ENCODE measurements at regions not wholly inside any gene's neighbourhood (a gene's known extent, or its start where the extent isn't known, plus 50 kb on each side); places are given as distances from the start of the nearest gene placed in this dataset.
A peak's percentile ranks its signal among the peaks of the same experiment; 100 is the strongest.

DNA sequence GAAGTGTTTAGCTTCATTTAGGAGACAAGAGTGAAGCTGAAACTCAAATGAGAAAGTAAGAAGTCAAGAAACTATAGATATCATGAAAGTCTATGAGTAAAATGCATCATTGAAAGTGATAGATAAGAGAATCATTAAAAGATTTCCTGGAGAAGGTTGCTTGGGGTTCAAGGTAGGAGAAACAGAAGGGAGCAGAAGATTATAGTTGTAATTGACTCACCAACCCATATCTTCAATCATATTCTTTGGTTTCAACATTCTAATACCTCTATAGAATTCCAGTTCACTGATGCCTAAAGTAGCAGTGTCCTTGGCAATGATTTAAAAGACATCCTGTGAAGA lies 365.7 kb upstream of the RIOK2 start:
- Histone ChIP-seq H3K9me3 (ENCODE audit: control insufficient read depth in 2 of 2, insufficient read depth in 1 of 2, low read length in 1 of 2) (no peaks in the 10 kb centered on the region), H3K36me3 (ENCODE audit: control insufficient read depth in 2 of 2, insufficient read depth in 2 of 2, low read length in 1 of 2) (no peaks in the 10 kb centered on the region), H3K27ac (ENCODE audit: low read depth in 1 of 2, low read length in 1 of 2) (no peak overlapping the region)

DNA sequence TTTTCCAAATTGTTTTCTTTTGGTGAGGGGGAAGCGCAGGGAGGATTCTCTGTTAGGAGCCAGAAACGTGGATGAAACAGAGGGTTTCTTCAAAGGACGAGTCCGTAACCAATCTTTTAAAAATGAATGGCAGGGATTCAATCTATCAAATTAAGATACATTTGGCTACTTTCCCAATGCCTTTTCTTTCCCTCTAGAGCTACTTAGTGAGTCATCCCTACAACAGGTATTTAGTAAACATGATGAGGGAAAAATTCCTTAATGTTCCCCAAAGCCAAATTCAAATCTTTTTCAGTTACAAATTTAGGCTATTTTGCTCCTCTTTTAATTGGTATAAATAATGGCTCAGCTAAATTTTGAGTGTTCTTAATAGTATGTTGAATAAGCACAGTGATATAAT lies 366.4 kb upstream of the RIOK2 start:
- Histone ChIP-seq H3K4me1 (ENCODE audit: control insufficient read depth in 2 of 2, insufficient read depth in 2 of 2, low read length in 2 of 2) (no peaks in the 10 kb centered on the region), H3K36me3 (ENCODE audit: control insufficient read depth in 2 of 2, insufficient read depth in 2 of 2, low read length in 1 of 2) (no peaks in the 10 kb centered on the region), H3K27ac (ENCODE audit: low read depth in 1 of 2, low read length in 1 of 2) (no peak overlapping the region), H3K27me3 (ENCODE audit: control insufficient read depth in 2 of 2, insufficient read depth in 1 of 2, low read length in 1 of 2) (no peaks in the 10 kb centered on the region), H3K9me3 (ENCODE audit: control insufficient read depth in 2 of 2, insufficient read depth in 1 of 2, low read length in 1 of 2) (no peaks in the 10 kb centered on the region), H3K4me3 (ENCODE audit: low read length in 2 of 2) (no peak overlapping the region)
- 93% methylated on average over 4 of the region's 4 CpGs for WGBS
- DNase-seq (ENCODE audit: low read depth in 6 of 9, low spot score in 9 of 9) = no peak

More for the DNA sequence above, 365.7 kb upstream of the RIOK2 start:
- no peak overlapping the region for H3K4me3 ChIP-seq (ENCODE audit: low read length in 2 of 2)
- DNase-seq (ENCODE audit: low read depth in 6 of 9, low spot score in 9 of 9) = no peak
- no peaks in the 10 kb centered on the region for H3K27me3 ChIP-seq (ENCODE audit: control insufficient read depth in 2 of 2, insufficient read depth in 1 of 2, low read length in 1 of 2)
- H3K4me1 ChIP-seq (ENCODE audit: control insufficient read depth in 2 of 2, insufficient read depth in 2 of 2, low read length in 2 of 2) = no peaks in the 10 kb centered on the region

DNA sequence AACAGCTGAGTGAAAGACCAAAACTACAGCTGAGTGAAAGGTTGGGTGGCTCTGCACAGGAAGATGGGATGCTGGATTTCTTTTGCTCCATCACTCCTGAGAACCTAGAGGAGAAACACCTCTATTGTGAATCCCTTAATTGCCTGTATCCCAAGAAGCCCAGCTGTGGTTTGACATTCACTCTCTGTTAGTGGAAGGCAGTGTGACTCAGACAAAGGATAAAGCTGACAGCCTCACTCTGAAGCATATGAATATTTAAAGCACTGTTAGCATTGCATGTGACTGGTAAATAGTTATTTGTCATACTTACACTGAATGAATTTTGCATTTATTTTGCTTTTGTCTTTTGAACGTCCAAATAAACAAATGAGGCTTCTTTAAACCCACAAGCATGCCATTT lies 367.1 kb upstream of the RIOK2 start:
- Histone ChIP-seq H3K27me3 (ENCODE audit: control insufficient read depth in 2 of 2, insufficient read depth in 1 of 2, low read length in 1 of 2) (no peaks in the 10 kb centered on the region), H3K9me3 (ENCODE audit: control insufficient read depth in 2 of 2, insufficient read depth in 1 of 2, low read length in 1 of 2) (no peaks in the 10 kb centered on the region), H3K4me3 (ENCODE audit: low read length in 2 of 2) (no peak overlapping the region), H3K36me3 (ENCODE audit: control insufficient read depth in 2 of 2, insufficient read depth in 2 of 2, low read length in 1 of 2) (no peaks in the 10 kb centered on the region), H3K27ac (ENCODE audit: low read depth in 1 of 2, low read length in 1 of 2) (no peak overlapping the region), H3K4me1 (ENCODE audit: control insufficient read depth in 2 of 2, insufficient read depth in 2 of 2, low read length in 2 of 2) (no peaks in the 10 kb centered on the region)
- 89% methylated on average over 1 of the region's 1 CpG for WGBS
- no peak for DNase-seq (ENCODE audit: low read depth in 6 of 9, low spot score in 9 of 9)

DNA sequence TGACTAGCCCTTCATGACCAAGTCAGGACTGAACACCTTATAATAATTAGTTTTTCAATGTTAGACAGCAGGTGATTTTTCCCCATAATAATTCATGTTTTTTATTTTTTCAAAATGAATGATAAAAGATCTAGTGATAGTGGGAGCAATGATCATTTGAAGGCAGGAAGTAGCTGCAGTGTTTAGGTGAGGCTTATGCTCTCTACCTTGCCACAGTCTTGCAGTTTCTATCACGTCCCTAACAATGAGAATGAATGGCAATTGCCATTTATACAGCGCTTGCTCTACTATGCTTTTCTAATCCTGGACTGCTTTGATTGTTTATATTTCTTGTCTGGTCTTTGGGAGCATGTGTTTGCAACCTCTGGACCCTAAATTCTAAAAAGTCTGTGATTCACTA lies 367.8 kb upstream of the RIOK2 start:
- no peak overlapping the region for H3K4me3 ChIP-seq (ENCODE audit: low read length in 2 of 2)
- H3K27ac ChIP-seq (ENCODE audit: low read depth in 1 of 2, low read length in 1 of 2) = no peak overlapping the region
- WGBS = 97% methylated on average over 2 of the region's 2 CpGs
- H3K27me3 ChIP-seq (ENCODE audit: control insufficient read depth in 2 of 2, insufficient read depth in 1 of 2, low read length in 1 of 2) = no peaks in the 10 kb centered on the region
- no peaks in the 10 kb centered on the region for H3K36me3 ChIP-seq (ENCODE audit: control insufficient read depth in 2 of 2, insufficient read depth in 2 of 2, low read length in 1 of 2)
- no peak for DNase-seq (ENCODE audit: low read depth in 6 of 9, low spot score in 9 of 9)
- no peaks in the 10 kb centered on the region for H3K9me3 ChIP-seq (ENCODE audit: control insufficient read depth in 2 of 2, insufficient read depth in 1 of 2, low read length in 1 of 2)
- no peaks in the 10 kb centered on the region for H3K4me1 ChIP-seq (ENCODE audit: control insufficient read depth in 2 of 2, insufficient read depth in 2 of 2, low read length in 2 of 2)

DNA sequence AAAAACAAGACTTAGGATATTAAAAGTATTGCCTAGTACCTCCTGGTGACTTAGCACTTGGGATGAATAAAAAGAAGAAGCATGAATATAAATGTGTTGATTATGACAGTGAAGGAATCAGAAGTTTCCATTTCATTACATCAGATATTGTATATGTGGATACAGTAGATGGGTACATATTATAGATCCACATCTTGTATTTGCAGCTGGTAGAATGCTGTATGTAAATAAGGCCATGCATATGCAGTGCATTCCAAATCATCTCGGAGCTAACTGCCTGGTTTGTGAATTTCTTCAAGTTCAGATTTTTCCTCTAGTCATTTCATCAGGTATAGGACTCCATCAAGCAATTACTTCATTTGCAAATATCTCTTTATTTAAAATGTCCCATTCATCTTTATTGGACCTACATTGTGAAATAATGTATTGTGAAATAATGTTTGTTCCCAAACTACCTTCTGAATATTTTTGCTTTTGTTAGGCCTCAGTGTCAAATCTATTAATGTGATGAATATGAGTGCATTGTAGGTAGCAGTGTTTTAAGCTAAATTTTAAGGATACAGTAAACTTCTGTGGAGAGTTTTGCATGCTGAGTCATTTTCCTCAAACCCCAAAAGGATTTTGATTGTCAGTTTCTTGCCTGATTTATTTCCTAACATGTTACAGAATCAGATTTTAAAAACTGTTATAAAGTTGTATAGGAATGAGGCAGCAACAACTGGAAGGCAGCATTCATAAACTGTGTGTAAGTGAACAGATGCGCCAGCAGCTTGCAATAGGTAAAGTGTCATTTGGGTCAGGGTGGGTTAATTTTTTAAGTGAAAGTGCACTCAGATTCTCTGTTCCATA lies 370.8 kb upstream of the RIOK2 start:
- no peaks in the 10 kb centered on the region for H3K27me3 ChIP-seq (ENCODE audit: control insufficient read depth in 2 of 2, insufficient read depth in 1 of 2, low read length in 1 of 2)
- no peaks in the 10 kb centered on the region for H3K9me3 ChIP-seq (ENCODE audit: control insufficient read depth in 2 of 2, insufficient read depth in 1 of 2, low read length in 1 of 2)
- H3K4me1 ChIP-seq (ENCODE audit: control insufficient read depth in 2 of 2, insufficient read depth in 2 of 2, low read length in 2 of 2) = no peaks in the 10 kb centered on the region
- DNase-seq (ENCODE audit: low read depth in 6 of 9, low spot score in 9 of 9) = no peak
- H3K27ac ChIP-seq (ENCODE audit: low read depth in 1 of 2, low read length in 1 of 2) = no peak overlapping the region
- WGBS = 86% methylated on average over 2 of the region's 2 CpGs
- H3K4me3 ChIP-seq (ENCODE audit: low read length in 2 of 2) = no peak overlapping the region
- H3K36me3 ChIP-seq (ENCODE audit: control insufficient read depth in 2 of 2, insufficient read depth in 2 of 2, low read length in 1 of 2) = no peaks in the 10 kb centered on the region

DNA sequence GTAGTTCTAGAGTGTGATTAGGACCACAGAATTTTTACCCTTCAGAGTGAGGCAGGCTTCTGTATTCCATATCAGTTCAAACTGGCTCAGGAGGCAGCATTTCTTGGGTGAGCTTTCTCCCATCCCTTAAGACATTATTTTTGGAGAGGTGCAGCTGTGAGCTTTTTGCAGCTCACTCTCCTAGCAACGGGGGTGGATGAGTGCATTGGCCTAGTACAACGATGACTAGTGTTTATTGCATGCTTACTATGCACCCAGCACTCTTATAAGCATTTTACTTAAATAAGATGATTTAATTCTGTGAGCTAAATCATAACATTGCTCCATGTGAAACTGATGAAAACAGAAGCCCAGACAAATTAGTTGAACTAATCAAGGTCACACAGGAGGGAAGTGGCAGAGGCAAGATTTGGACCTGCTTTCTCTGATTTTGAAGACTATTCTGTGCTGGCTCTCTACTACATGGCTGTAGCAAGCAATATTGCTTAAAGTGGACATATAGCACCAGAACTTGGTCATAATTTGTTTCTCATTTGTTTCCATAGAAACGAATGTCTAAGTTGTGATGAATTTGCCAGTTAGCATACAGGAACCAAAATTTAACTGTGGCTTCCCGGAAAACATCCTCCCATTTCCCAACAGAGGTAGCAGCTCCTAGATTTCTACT lies 372.1 kb upstream of the RIOK2 start:
- 91% methylated on average over 4 of the region's 4 CpGs for WGBS
- Histone ChIP-seq H3K9me3 (ENCODE audit: control insufficient read depth in 2 of 2, insufficient read depth in 1 of 2, low read length in 1 of 2) (no peaks in the 10 kb centered on the region), H3K27ac (ENCODE audit: low read depth in 1 of 2, low read length in 1 of 2) (no peak overlapping the region), H3K4me1 (ENCODE audit: control insufficient read depth in 2 of 2, insufficient read depth in 2 of 2, low read length in 2 of 2) (no peaks in the 10 kb centered on the region), H3K36me3 (ENCODE audit: control insufficient read depth in 2 of 2, insufficient read depth in 2 of 2, low read length in 1 of 2) (no peaks in the 10 kb centered on the region), H3K4me3 (ENCODE audit: low read length in 2 of 2) (no peak overlapping the region), H3K27me3 (ENCODE audit: control insufficient read depth in 2 of 2, insufficient read depth in 1 of 2, low read length in 1 of 2) (no peaks in the 10 kb centered on the region)
- no peak for DNase-seq (ENCODE audit: low read depth in 6 of 9, low spot score in 9 of 9)

DNA sequence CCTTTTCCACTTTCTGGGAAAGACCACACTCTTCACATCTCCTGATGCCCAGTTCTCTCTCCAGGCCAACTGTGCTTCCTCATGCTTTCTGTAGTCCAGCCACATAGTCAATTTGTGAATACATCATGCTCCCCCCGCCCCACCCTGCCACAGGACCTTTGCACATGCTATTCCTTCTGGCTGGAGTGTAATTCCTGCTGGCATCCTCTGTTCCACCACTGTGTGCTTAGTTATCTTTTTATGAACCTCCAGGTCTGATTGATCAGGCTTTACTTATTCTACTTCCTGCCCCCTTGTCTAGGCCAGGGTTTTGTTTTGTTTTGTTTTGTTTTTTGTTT lies 372.6 kb upstream of the RIOK2 start:
- Histone ChIP-seq H3K36me3 (ENCODE audit: control insufficient read depth in 2 of 2, insufficient read depth in 2 of 2, low read length in 1 of 2) (no peaks in the 10 kb centered on the region), H3K9me3 (ENCODE audit: control insufficient read depth in 2 of 2, insufficient read depth in 1 of 2, low read length in 1 of 2) (no peaks in the 10 kb centered on the region), H3K27ac (ENCODE audit: low read depth in 1 of 2, low read length in 1 of 2) (no peak overlapping the region), H3K4me1 (ENCODE audit: control insufficient read depth in 2 of 2, insufficient read depth in 2 of 2, low read length in 2 of 2) (no peaks in the 10 kb centered on the region), H3K27me3 (ENCODE audit: control insufficient read depth in 2 of 2, insufficient read depth in 1 of 2, low read length in 1 of 2) (no peaks in the 10 kb centered on the region), H3K4me3 (ENCODE audit: low read length in 2 of 2) (no peak overlapping the region)
- DNase-seq (ENCODE audit: low read depth in 6 of 9, low spot score in 9 of 9) = no peak
- 89% methylated on average over 1 of the region's 1 CpG for WGBS

DNA sequence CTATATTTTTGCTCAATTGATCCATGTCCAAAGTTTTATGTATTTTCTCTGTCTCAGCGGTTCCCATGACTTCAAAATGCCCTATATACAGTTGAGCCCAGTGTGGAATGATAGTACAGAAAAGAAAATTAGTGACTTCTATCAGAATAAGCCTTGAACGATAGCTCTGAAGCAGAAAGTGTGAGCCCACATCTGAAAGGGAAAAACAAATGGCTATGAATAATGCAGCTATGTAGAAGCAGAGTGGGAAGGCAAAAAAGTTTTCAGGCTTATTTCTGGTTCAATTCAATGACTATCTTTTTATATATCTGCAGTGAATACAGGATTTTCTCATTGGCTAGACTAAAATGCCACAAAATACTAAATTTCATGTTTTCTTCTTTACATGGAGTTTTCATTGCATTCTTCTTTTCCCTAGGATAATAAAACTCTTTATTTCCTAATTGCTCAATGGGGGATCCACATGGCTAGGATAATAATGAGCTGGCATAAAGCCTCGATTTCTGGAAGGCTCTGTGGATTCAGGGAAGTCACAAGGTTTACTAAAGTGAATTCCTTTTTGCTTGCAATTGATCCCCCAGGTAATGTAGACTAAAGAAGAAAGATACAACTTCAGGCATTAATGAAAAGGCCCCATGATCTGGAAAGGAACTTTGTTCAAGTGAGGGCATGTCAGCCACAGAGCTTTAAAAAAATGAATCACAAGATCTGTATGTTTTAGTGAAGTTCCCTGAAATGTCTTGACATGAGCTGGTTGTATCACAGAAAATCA lies 377.0 kb upstream of the RIOK2 start:
- H3K36me3 ChIP-seq (ENCODE audit: control insufficient read depth in 2 of 2, insufficient read depth in 2 of 2, low read length in 1 of 2) = no peaks in the 10 kb centered on the region
- 86% methylated on average over 3 of the region's 3 CpGs for WGBS
- H3K4me1 ChIP-seq (ENCODE audit: control insufficient read depth in 2 of 2, insufficient read depth in 2 of 2, low read length in 2 of 2) = no peaks in the 10 kb centered on the region
- H3K4me3 ChIP-seq (ENCODE audit: low read length in 2 of 2) = no peak overlapping the region
- peak overlapping the region in 1 of 2 donors; percentile 8 for H3K27ac ChIP-seq (ENCODE audit: low read depth in 1 of 2, low read length in 1 of 2)
- no peaks in the 10 kb centered on the region for H3K27me3 ChIP-seq (ENCODE audit: control insufficient read depth in 2 of 2, insufficient read depth in 1 of 2, low read length in 1 of 2)
- no peaks in the 10 kb centered on the region for H3K9me3 ChIP-seq (ENCODE audit: control insufficient read depth in 2 of 2, insufficient read depth in 1 of 2, low read length in 1 of 2)
- DNase-seq (ENCODE audit: low read depth in 6 of 9, low spot score in 9 of 9) = no peak

DNA sequence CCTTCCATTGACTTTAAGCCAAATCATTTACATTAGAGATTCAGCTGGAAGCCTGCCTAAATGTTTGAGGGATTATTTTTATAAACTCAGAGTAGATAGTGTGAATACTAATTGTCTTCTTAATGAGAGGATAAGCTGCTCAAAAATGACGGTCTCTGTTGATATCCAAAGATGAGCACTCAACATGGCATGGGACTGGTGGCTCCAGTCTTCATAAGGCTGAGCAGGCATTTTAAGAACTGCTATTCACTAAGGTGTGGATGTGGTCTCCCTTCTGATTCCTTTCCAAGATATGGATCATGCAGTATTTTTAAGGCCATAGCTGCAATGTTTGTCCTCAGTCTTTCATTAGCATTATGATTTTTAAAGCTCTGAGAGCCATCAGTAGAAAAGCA lies 377.5 kb upstream of the RIOK2 start:
- Histone ChIP-seq H3K27me3 (ENCODE audit: control insufficient read depth in 2 of 2, insufficient read depth in 1 of 2, low read length in 1 of 2) (no peaks in the 10 kb centered on the region), H3K9me3 (ENCODE audit: control insufficient read depth in 2 of 2, insufficient read depth in 1 of 2, low read length in 1 of 2) (no peaks in the 10 kb centered on the region), H3K4me3 (ENCODE audit: low read length in 2 of 2) (no peak overlapping the region), H3K36me3 (ENCODE audit: control insufficient read depth in 2 of 2, insufficient read depth in 2 of 2, low read length in 1 of 2) (no peaks in the 10 kb centered on the region), H3K4me1 (ENCODE audit: control insufficient read depth in 2 of 2, insufficient read depth in 2 of 2, low read length in 2 of 2) (no peaks in the 10 kb centered on the region), H3K27ac (ENCODE audit: low read depth in 1 of 2, low read length in 1 of 2) (no peak overlapping the region)
- DNase-seq (ENCODE audit: low read depth in 6 of 9, low spot score in 9 of 9) = no peak
- WGBS = 94% methylated on average over 1 of the region's 1 CpG

Measured in thymus (tissue), 11 donors.